ENCODE measurements at regions not wholly inside any gene's neighbourhood (a gene's known extent, or its start where the extent isn't known, plus 50 kb on each side); places are given as distances from the start of the nearest gene placed in this dataset.

- DNase-seq (ENCODE audit: low read depth, low spot score) = no peak
Measured at GRCh38 chr12:22990501-22990900, 365.5 kb downstream of the ETNK1 start.

DNA sequence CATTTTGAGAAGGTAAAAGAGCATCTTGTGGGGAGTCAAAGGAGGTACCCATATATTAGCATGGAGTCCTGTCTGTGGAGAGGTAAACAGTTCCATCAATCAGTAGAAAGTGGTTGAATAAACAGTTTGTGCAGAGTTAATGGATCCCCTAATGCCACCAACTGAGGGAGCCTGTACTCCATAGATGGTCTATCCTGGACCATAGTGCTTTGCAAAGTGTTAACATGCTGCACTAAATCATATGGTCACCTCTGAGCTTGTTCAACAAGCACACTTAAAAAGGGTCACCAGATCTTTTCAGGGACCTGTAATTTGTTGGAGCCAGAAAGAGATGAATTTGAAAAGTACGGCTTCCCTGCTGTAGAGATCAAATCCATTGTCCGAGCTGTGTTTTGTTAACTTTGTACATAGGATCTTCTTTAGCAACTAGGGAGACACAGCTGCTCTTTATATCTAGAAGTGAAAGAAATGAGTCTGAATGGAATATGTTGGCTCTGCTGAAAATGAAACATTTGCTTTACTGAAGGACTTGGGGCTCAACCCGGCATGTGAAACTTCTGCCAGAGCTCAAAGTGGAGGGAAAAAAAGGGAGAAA is 366.4 kb downstream of the ETNK1 start:
- no peak for DNase-seq (ENCODE audit: low read depth, low spot score)

DNA sequence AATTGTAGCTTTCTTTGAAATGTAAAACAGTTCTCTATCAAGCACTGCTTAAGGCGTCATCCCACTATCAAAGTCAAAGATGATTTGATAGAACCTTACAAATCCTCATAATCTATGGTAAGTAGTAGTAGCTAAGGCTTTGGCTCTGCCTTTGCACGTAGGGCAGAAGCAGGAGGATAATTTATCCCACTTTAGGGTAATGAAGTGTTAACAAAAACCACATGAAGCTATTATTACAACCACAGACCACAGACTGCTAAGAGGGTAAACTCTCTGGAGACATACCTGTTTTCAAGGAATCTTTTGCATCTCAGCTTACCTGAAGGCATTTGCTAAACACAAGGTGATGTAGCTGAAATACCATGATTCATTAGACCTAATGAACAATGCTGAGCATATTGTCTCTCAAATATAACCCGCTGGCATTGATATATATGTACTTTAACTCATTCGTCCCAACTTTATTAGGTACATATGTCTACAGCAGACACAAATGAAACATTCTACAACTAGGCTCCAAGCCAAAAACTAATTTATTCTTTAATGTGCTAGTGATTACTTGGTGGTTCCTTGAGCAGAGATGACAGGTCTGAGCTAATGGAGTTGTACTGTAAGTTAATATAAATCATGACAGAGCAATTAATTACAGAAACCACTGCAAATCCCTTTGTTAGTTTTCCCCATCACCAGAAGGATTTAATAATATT is 368.8 kb downstream of the ETNK1 start:
- DNase-seq (ENCODE audit: low read depth, low spot score) = no peak

- DNase-seq (ENCODE audit: low read depth, low spot score) = no peak
Measured at GRCh38 chr12:22994316-22994675, 369.3 kb downstream of the ETNK1 start.

DNA sequence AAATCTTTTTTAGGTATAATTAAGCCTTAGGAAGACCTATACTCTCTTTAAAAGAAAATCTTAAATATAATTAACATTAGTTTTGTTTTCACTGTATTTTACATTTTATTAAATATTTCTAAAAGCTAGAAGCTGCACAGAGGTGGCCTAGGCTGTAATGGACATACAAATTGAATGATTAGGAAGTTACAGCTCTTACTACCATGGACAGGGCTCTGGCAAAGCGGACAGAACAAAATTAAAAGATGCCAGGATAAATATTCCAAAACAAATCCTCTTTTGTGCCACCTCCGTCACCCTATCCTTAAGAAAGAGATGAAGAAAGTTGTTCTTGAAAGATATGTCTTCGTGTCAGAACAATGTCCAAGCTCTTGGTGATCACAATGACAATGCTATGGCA is 376.5 kb downstream of the ETNK1 start:
- no peak for DNase-seq (ENCODE audit: low read depth, low spot score)

- no peak for DNase-seq (ENCODE audit: low read depth, low spot score)
Measured at GRCh38 chr12:23002381-23002780, 377.4 kb downstream of the ETNK1 start.

GRCh38 chr12:23004473-23005020 is 379.6 kb downstream of the ETNK1 start:
- no peak for DNase-seq (ENCODE audit: low read depth, low spot score)

DNA sequence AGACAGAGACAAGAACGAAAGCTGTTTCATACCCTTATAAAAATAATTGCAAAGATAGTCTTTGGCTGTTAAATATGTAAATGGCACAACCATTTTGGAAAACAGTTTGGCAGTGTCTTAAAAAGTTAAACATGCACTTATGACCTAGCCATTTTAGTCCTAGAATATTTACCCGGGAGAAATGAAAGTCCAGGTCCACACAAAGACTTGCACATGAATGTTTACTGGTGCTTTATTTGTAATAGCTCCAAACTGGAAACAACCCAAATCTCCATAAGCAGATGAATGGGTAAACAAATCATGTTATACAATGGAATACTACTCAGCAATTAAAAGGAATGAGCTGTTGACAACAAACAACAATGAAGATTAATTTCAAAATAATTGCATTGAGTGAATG is 380.4 kb downstream of the ETNK1 start:
- no peak for DNase-seq (ENCODE audit: low read depth, low spot score)

GRCh38 chr12:23006413-23006812 is 381.4 kb downstream of the ETNK1 start:
- DNase-seq (ENCODE audit: low read depth, low spot score) = no peak

GRCh38 chr12:23008623-23009022 is 383.7 kb downstream of the ETNK1 start:
- DNase-seq (ENCODE audit: low read depth, low spot score) = no peak

- DNase-seq (ENCODE audit: low read depth, low spot score) = no peak
Measured at GRCh38 chr12:23014749-23015148, 389.8 kb downstream of the ETNK1 start.

DNA sequence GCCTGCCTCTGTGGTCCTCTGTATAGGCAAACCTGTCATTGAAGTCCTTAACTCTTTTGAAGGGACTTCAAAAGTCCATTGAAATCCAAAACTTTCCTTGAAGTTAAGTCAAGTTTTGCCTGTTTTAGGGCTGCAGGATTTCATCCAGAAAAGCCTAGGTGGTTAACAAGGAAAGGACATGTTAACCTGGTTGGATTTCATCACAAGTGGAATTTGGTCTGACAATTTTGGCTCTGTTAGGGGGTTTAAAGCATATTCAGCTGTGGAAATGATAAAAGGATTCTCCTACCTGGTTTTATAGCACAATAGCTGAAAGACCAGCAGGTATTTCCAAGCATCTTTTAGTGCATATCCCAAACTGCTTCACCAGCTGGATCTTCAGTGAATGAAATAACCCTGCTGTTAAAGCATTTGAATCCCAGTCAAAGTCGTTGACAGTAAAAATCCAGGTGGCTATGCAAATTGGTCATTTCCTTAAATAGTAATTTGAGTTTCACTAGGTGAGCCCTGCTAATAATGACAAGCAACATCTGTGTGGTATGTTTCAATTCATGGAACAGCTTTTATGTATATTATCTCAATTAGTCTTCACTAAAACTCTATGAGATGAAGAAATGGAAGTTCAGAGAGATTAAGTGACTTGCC is 400.5 kb downstream of the ETNK1 start:
- DNase-seq (ENCODE audit: low read depth, low spot score) = no peak

DNA sequence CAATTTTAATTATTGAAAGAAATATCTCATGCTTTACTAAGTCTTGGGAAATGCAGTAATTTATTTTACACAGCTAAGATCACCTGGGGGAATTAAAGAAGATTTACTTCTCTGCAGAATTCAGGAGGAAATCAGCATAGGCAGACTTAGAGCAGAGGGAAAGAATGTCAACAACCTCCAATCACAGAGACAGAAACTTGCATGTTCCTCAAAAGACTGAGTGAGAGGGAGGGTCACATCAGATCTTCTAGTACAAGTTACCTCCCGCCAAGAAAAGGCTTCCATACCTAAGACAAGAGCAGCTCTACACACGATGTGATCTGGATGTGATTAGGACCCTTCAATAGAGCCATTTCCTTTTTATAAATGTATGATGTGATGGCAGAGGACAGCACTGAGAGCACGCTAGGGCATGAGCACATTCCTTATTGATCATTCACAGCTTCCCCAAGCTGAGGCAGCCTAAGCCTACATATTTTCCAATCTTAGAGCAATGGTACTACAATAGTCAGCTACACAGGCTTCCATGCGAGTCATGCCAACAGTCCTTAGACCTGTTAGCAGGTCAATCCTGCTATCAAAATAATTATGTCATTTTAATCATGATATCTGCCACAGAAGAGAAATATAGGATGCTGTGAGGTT is 403.3 kb downstream of the ETNK1 start:
- DNase-seq (ENCODE audit: low read depth, low spot score) = no peak

GRCh38 chr12:23029185-23029584 is 404.2 kb downstream of the ETNK1 start:
- DNase-seq (ENCODE audit: low read depth, low spot score) = no peak

DNA sequence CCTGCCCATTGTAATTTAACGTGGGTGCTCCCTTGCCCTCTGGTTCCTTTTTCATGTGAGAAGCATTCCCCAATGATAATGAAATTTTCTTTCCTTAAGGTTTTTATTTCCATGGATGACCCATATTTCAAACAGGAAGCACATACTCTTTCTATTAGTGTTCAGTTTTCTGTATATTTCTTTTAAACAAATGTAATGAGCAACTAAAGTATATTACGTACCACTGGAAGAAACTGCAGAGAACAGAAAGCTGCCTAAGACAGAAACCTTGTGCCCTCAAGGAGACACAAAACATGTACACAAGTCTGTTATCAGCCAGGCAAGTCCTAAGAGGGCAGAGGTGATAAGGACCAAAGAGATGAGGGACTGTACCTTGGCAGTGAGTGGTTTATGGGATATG is 414.9 kb downstream of the ETNK1 start:
- DNase-seq (ENCODE audit: low read depth, low spot score) = no peak

GRCh38 chr12:23041774-23042173 is 416.8 kb downstream of the ETNK1 start:
- no peak for DNase-seq (ENCODE audit: low read depth, low spot score)

DNA sequence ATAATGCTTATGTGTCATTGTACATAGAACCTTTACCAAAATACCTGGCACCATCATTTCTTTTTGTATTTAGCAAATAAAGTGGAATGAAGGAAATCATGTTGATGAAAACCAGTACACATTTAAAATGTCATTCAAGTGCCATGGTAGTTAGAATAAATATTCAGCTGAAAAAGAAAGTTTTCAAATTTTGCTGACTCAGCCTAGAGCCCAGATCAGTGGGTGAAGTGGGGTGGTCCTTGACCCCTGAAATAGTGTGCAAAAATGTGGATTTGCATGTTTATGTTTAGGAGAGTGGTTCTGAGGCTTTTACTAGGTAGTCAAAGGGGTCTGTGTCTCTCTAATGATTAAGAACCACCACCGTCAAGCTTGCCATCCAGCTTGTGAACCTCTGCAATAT is 418.7 kb downstream of the ETNK1 start:
- no peak for DNase-seq (ENCODE audit: low read depth, low spot score)

- no peak for DNase-seq (ENCODE audit: low read depth, low spot score)
Measured at GRCh38 chr12:23049180-23049579, 424.2 kb downstream of the ETNK1 start.

DNA sequence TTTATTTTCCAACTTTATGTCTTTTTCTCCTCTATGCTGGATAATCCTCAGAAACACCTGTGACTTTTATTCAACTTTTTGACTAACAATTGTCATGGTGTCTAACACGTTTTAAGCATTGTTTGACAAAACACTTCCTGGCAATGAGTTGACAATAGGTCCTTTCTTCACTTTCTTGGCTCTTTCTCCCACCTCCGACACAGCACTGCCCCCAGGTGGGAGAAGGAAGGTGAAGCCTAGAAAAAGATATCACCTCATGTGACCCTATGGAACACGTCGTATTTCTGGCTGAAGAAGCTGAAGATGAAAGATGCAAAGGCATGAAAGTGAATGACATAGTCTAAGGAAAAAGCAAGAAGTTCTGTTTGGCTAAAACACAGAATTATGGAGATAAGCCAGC is 430.0 kb downstream of the ETNK1 start:
- no peak for DNase-seq (ENCODE audit: low read depth, low spot score)

DNA sequence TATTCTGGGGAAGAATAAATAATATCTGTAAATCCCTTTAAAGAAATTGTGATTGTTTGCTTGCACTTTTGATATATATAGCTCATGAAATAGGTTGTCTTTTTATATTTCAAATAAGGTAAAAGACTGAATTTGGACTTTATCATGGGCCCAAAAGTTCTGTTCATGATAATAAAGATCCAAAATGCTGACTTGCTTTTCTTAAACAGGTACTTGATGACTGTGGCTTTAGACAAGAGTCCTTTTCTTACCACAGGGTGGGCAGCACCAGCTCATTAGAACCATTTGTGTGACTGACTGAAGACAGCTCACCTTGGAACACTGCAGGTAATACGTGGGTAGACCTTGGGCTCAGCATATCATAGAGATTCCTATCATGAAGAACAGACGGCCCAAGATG is 432.6 kb downstream of the ETNK1 start:
- no peak for DNase-seq (ENCODE audit: low read depth, low spot score)

DNA sequence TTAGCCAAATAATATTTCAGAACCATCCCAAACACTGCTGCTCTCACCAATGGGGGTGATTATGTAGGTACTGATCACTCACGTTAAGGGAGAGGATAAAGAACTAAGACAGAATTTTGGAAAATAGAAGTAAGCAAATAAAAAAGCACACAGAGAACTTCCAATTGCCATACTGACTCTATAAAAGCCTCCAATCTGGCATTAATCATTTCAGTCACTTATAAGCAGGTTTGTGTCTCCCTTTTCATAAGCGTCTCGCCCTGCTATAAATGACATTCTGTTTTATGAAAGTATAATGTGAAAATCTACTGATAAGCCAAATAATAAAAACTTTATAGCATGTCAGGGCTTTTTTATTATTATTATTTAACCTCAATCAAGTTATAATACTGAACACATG is 435.2 kb downstream of the ETNK1 start:
- no peak for DNase-seq (ENCODE audit: low read depth, low spot score)

DNA sequence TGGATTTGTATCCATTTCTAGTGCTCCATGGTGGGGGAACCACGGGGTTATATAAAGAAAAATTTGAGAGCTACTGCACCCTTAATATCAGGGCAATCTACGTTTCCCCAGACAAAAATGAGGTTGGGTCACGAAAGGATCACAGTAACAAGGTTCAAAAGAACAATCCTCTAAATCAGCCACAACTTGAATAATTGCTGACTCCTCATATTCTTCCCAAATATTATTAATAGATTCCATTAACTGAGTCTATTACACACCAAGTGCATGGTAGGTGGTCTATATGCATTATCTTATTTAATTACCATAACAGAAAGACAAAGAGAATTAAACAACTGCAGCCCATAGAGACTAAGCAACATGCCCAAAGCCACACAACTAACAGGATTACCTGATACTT is 438.2 kb downstream of the ETNK1 start:
- no peak for DNase-seq (ENCODE audit: low read depth, low spot score)

DNA sequence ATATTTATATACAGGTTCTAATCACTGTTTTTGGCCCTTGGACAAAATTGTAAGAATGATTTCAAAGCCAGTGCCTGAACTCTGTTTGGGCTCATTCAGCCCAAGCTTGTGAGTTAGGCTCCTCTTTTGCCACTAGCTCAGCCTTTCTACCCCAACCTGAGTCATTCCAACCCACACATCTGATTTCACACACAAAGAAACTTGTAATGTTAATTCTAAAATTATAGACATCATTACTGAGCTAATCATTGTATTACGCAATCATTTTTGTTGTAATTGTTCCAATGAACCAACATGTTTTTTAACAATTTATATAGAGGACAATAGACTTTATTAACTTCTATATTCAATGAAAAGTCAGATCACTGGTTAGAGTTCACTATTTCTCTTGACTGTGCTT is 441.1 kb downstream of the ETNK1 start:
- no peak for DNase-seq (ENCODE audit: low read depth, low spot score)
